ENCODE measurements at regions not wholly inside any gene's neighbourhood (a gene's known extent, or its start where the extent isn't known, plus 50 kb on each side); places are given as distances from the start of the nearest gene placed in this dataset.
A peak's percentile ranks its signal among the peaks of the same experiment; 100 is the strongest.

DNA sequence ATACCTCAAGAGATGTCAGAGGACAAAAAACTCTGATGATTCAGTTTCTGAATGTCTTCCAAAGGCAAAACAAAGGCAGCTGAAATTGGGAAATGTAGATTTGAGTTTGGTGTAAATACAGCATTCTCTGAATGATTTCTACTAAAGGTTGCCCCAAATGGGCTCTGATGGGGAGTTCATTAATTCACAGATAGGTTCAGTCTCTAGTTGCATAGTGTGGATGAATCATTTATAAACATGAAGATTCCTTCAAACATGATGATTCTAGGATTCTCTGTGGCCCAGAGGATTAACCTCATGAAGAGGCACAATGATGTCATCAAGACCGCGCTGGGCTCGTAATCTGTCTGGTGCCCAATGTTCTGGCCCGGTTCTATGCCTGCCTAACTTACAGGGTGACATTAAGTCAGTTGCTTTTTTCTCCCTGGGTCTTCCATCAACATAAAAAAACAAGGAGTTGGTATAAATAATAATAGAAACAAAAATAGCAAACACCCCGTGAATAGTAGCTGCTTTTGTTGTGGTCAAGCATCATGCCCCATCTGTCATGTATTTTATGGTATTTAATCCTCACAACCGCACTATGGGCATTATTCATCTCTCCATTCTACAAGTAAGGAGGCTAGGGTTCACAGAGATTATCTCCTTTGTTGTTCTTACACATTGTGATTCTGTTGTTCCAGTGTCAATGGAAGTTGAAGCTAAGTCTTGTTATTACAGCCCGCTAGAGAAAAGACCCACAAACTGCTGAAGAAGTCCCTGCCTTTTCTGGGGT is 509.6 kb upstream of the USP24 start:
- no peak for DNase-seq

DNA sequence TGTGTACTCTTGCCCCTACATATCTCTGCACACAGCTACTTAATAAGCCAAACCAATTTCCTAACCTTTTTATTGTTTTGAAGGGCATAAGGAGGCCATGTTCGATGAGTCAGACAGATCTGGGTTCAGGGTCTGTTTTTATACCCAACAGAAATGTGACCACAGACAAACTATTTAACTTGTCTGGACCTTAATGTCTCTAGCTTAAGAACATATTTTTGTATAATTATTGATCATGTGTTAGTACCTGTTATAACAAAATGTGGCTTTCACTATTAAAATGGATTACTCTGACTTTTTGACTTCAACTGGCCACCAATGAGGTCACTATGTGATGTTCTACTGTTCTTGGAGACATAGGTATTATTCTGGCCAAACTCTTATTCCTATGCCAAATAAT is 507.8 kb upstream of the USP24 start:
- DNase-seq, result no peak

DNA sequence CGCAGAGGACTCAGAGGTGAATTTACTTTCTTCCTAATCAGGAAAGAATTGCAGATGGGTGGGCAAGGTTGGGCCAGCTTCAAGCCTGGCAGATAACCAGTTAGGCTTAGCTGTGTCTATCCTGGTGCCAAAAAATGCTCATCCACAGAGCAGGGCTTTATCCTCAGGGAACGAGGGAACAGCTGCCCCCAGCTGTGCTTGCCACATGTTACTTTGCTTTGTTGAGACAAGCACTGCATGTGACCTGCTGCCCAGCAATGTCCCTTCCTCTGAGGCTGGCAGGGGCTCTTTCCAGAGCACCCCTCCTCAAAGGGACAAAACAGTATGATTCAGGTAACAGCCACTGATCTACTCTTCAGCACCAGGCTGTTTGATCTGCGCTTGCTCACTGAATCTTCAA is 505.1 kb upstream of the USP24 start:
- DNase-seq, result no peak

DNA sequence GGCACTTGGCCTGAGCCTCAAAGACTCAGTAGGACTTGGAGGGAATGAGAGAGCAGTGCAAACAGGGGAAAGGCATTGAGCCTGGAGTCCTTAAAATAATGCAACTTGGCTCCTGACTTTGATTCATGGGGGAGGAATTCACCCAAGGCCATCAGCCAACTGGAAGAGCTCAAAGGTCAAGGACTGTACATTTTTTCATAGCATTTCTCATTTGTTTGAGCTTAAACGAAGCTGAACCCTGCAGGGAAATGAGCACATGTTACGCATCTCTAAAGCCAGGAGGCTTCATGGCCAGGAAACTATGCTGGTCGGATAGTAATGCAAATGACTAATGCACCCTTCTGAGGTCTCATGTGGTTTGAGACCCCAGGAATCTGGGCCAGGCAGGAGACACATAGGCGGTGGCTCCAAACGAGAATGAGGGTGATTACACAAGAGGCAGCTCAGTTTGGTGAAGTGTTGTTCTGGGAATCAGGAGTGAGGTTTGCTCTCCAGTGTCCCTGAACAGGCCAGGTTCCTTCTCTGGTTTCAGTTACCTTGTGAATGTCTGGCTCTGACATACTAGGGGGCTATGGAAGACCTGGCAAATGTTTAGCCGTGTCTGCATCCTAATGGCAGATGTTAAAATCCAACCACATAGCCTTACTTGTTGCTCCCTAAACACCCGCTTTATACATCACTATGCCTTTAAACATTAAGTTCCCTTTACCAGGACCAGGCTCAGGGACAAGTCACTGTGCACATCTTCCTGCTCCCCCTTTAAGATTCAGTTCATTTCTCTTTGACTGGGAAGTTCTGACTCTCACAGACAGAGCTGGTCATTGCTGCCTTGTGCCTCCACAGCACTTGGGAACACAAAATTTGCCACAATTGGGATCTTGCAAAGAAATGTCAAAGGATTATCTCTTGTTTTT is 503.9 kb upstream of the USP24 start:
- DNase-seq, result no peak

DNA sequence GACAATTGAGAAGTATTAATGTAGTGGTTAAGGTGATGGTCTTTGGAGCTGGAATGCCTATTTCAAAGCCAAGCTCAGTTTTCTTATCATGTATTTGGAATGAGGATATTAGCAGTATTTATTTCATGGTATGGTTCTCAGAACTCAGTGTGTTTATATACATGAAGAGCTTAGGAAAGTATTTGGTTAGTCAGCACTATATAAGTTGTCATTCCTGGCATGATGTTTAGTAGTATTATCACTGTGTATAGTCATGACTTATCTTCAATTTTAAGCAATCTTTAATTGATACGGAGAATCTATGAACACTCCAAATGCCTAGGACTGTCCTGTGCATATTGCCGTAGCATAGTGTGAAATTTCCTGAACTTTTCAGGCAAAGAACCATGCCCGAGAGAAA is 501.9 kb upstream of the USP24 start:
- DNase-seq, result no peak

DNA sequence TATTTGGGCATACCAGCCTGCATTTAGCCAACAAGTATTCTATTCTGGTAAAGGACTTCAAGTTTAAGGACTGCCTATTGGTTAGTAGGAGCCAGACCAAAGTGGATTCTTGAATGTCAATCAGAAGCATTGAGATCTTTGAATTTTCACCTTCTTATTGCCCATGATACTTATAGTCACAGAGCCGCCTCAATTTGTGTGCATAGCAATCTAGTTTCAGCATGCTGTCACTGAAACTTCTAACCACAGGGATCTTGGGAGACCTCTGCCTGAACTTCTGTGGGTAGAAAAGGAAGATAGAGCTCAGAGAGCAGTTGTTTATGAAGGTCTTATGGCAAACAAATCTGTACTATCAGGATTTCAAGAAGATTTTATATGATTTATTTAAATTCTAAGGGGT is 501.4 kb upstream of the USP24 start:
- DNase-seq, result no peak

DNA sequence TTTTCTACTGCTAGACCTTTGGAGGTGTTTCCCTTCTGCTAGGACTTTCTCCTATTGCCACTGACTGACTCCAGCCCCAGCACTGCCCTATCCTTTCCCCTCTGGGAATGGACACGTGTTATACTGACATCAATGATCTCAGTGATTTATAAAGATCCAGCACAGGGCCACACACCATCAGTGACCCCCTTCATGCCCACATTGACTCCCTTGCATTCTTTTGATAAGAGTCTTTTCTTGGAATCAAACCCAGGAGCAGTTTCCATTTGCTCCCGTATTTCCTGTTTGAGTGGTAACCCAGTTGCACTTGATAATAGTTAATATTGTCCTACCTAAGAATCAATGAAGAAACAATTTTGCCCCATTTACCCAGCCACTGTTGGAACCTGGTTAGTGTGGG is 501.0 kb upstream of the USP24 start:
- no peak for DNase-seq

DNA sequence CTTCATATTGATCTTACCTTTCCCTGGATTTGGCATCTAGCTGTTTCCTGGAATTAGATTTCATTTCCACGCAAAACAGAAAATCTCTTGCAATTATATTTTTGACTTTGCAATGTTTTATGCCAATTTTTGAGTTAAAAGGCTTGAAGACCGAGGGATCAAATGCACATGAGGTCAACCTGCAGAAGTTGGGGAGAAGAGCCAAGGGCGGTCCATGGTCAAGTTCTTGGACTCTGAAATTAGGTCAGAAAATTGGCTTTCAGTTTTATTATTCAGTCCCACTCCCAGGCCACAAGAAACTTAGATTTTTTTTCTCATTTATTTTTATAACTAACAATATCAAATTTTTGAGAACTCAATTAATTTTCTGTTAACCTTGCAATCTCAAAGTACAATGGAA is 499.1 kb upstream of the USP24 start:
- DNase-seq, result no peak

DNA sequence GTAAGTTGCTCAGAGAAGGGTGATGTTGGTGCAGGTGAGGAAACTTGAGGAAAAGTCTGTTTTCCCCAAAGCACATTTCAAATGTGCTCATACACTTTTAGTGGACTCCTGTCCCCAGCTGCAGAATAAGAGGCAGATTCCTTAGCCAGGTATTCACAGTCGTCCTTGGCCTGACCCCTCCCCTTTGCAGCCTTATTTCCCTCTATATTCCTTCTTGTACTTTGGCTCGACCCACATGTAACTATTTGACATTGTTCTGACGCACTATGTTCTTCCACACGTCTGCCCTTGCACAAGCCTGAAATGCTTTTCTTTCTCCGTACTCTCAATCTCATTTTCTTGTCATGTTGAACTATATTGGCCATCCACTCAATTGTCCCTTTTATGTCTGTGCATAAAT is 498.4 kb upstream of the USP24 start:
- DNase-seq, result no peak

DNA sequence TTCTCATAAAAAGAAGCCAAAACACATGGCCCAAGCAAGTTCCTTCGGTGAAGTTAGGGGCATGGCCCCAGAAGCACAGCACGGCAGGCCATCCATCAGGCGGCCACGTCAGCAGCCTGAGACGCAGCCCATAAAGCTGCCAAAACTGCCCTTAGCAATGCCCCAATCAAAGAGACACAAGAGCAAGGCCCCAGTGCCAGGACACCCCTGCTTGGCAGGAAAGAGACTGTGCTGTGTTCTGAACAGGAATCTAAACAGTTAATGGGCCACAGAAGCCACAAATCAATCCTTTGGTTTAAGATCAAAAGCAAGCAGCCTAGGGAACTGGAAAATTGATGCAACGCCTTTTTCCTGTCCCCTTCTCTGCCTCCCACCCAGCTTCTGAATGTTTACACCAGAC is 497.0 kb upstream of the USP24 start:
- no peak for DNase-seq

DNA sequence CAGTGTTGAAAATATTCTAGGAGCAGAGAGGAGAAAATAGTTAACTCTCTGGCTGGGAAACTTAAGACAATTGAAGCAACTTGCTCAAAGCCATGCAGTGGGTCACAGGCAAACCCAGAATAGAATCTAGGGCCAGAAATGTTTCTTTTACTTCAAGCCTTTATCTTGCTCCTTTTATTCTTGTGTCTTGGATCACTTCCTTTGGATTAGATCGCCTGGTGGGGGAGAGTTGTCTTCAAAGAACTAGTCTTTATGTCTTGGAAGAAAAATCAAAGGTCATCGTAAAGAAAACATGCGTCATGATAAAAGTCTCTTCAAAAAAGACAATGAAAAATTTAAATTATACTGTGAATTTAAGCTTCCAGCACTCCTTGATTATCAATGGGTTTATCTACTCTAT is 493.6 kb upstream of the USP24 start:
- DNase-seq, result no peak

DNA sequence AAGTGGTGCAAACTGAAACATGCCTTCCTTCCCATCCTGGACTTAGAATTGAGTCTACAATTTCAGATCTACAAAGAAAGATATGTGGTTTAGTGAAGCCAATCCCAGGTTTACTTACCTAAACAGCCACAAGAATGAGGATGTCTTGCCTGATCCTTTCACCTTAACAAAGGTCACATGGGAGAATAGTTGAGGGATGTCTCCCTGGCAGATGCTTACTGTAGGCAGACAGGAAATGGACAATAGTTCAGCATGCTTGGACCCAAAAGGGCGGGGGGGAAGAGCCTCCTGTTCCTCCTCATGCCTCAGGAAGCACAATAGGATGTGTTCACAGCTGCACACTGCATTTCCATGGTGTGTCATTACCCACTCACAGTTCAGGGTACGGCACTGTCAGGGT is 492.7 kb upstream of the USP24 start:
- no peak for DNase-seq

DNA sequence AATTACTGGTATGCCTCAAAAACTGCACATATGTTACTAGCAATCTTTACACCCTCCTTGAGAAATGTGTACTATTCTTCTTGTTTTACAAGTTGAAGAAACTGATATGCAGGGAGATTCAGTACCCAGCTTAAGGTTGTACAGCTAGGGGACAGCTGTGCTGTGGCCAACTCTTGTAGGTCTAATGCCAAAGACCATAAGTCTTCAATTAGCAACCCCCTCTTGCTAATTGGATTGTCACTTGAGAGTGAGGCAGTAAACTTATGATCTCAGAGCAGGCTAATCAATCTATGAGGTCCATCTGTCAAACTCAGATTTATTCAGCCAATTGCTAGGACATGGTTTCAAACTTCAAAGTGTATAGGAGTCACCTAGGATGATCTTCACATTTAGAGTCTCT is 492.0 kb upstream of the USP24 start:
- DNase-seq, result no peak

DNA sequence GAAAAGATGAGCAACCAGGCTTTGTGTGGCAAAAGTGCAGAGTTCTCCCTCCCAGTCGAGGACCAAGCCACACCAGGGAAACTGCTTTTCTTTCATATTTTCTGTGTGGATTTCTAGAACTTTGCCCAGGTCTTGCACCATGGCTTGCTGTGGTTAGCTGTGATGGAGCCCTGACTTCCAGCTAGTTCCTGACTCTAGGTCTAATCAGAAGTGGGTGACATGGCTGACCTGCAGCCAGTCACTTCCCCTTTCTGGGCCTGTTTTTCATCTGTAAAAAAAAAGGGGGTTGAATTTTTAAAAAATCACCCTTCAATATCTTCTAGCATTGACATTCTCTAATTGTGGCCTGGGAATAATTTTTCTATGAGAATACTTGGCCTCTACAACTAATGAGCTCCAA is 491.2 kb upstream of the USP24 start:
- no peak for DNase-seq

DNA sequence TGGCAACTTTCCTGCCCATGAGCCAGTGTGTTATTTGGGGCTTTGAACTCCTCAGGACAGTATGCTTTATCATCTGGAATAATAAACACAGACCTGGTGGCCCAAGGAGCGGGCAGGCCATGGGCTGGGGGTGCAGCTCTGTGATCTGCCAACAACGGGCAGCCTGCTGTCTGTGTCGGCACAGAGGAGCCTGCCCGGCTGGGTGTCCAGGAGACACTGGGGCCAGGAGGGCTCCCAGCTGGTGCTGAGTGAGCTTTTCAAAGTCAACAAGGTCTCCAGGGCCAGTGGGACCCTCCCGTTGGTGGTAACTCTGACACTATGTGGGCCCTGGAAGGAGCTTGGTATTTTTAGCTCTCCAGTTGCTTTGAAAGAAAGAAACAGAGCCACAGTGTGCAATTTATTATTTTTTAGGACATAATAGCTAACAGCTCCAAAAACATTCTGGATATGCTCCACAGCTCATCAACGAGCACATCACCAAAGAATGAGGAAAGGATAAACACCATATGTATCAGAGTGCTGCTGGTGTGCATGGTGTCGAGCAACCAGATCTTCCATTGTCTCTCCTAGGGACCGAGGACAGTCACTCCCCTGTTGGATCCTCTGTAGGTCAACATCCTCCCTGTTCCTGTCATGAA is 488.7 kb upstream of the USP24 start:
- DNase-seq, result no peak

DNA sequence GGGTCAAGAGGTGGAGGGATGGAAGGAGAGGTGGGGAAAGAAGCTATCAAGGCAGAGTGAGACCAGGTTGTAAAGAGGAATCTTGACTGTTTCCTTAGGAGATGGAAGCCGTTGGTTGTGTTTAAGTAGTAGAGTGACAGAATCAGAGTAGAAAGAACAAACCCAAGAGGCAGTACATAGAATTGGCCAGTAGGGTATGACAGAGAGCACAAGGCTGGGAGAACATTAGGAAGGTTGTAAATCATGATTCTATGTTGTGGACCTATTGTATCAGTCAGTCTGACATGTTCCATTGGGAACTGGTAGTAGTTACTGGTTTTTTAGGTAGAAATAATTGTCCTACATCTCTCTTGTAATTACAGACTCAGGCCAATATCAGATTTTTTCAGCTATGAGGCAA is 486.9 kb upstream of the USP24 start:
- peak; percentile 1 for DNase-seq

DNA sequence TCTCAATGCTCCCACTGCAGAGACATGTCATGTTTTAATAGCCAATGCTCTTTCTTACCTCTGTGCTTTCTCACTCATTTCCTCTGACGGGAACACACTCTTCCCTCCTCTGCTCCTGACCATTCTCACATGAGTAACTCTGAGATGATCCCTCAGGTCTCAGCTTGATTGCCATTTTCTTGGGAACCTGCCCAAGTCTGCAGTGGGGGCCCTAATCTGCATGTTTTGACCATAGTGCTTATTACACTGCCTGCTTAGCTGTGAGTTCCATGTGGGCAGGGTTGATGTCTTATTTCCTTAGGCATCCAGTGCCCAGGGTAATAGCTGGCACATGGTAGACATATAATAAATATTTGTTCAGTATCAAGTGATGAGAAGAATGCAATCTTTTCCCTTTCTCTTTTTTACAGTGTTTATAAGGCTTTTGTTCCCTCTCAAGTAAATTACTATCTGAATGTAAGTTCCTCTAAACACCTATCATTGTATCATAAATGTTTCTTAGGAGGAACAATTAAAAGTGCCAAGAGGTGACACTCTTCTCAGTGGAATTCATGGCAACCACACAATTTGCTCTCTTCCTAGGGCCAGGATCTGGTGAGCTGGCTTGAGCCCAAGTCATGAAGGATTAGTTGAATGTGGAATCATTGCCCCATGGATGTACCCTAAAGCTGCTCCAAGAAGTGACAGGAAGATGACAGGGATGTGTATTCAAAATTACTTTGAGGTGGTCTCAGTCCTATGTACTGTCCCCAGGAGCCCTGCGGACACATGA is 485.4 kb upstream of the USP24 start:
- no peak for DNase-seq

DNA sequence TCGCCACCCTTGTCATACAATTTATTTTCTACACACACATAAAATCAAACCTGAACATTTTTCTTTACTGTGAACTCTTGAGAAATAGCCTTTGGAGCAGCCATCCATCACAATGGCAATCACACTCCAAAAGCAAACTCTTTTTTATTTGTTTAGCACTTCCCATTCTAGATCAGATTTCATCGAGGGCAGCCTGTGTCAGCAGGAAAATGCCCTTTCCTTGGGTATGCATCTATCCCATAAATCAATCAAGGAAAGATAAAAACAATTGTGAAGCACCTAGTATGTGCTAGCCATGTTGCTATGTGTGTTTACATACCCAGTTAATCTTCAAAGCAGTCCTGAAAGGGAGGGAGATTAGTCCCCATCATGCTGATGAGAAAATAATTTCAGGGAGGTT is 484.1 kb upstream of the USP24 start:
- DNase-seq, result no peak

DNA sequence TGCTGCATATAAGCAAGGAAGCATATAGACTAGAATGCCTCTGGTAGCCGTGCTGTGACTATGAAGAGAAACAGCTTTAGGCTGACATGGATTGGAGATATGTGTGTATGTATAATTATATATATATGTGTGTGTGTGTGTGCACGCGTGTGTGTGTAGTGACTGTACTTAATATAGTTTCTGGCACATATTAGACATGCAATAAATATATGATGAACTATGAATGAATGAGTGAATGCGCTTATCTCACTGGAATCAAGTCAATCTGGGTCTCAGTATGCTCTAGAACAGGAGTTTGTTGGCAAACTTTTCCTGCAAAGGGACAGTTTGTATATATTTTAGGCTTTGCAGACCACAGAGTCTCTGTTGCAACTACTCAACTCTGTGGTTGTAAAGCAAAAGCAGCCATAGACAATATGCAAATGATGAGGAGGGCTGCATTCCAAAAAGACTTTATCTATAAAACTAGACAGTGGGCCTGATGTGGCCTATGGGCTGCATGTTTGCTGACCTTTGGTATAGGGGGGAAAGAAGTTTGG is 482.9 kb upstream of the USP24 start:
- no peak for DNase-seq

DNA sequence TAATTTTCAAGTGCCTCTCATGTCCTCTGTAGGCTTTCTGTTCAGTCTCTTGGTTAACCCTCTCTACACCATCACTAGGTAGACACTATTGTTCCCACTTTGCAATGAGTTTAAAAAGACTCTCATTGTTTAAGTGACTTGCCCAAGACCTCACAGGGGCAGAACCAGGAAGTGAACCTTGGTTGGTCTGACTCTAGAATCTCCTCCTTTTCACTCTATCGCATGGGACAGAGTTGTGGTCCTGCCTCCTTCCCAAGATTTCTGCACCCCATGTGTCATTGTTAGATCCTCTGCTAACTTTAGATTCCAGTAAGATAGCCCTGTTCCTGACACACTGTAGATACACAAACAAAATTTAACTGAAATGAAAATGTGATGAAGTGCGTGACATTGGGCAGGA is 481.7 kb upstream of the USP24 start:
- DNase-seq, result no peak

DNA sequence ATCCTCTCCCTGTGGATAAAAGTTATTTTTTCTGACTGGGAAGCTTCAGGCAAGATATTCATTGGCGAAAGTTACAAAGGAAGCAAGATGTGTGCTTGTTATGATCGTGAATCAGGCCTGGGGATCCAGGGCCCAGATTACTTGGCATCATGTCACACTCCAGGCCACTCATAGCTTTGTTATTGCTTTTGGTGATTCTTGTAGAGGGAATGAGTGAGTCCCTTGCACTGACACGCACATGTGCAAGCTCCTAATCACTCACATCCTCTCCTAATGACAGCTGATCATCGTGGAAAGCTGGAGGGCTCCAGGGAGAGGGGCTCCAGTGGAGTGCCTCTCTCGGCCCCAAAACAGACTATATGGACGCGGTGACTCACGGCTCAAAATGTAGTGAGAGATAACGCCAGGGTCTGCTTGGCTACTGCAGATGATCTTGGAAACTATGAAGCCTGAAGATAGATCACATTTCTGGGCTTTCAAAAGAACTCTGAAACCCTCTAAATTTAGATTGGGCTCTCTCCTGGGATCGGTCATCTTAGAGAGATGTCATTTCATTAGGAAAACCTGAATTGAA is 481.1 kb upstream of the USP24 start:
- no peak for DNase-seq

DNA sequence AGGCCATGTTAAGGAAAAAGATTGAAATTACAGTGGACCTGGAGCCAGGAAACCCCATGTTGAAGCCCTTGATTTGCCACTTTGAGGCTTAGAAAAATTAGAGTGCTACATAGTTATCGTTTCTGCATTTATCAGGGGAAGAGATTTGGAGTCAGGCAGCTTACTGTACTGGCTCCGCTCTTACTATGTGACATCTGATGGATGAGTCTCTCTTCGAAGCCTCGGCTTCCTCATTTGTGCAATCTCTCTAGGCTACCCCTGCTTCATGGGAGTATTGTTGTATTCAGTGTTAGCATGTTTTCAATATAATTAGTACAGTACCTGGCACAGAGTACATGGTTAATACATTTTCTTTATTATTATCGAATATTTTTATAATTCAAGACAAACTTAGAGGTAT is 480.4 kb upstream of the USP24 start:
- DNase-seq, result no peak

DNA sequence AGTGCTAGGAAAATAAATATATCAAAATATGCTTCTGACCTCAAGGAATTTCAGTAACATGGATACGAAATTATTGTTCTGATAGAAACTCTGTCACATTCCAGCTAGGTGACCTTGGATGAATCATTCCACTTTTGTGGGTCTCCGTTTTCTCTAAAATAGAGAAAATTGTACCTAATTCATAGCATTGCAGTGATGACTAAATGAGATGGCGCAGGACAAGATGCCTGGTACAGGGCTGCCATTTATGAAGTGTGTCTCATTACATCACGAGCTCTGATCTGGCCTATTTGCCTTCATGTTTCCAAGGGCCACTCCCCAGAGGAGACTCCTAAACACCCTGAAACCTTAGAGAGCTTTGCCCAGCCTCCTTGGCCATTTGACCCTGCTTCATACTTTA is 480.0 kb upstream of the USP24 start:
- no peak for DNase-seq
